HG03159 (cell line): ENCODE measurements at regions not wholly inside any gene's neighbourhood (a gene's known extent, or its start where the extent isn't known, plus 50 kb on each side); places are given as distances from the start of the nearest gene placed in this dataset.

Source experiments
- ATAC-seq: cut with Tn5 transposase; IDR thresholded peaks from one replicate; pipeline ENCODE4 v1.9.1; 2021; ENCODE audit warnings: mild to moderate bottlenecking, moderate library complexity; ENCODE audit not compliant: unreplicated experiment

GRCh38 chr20:22438346-22438745 is 146.0 kb downstream of the FOXA2 start:
- ATAC-seq: no peak

GRCh38 chr20:22437354-22437753 is 147.0 kb downstream of the FOXA2 start:
- no peak for ATAC-seq

DNA sequence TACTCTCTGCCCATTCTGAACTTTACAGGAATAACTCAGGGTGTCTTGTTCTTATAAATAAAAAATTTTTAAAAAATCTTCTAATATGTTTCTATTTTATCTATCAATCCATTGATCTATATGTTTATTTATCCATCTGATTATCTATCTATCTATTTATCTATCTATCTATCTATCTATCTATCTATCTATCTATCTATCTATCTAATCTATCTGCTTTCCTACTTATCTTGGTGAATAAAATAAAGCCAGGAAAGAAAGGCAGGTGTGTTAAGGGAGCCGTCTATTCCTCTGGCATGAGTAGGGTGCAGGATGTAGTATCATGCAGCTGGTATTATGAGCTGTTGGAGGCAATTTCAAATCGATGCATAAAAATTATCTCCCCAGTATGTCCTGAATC is 153.0 kb downstream of the FOXA2 start:
- no peak for ATAC-seq

DNA sequence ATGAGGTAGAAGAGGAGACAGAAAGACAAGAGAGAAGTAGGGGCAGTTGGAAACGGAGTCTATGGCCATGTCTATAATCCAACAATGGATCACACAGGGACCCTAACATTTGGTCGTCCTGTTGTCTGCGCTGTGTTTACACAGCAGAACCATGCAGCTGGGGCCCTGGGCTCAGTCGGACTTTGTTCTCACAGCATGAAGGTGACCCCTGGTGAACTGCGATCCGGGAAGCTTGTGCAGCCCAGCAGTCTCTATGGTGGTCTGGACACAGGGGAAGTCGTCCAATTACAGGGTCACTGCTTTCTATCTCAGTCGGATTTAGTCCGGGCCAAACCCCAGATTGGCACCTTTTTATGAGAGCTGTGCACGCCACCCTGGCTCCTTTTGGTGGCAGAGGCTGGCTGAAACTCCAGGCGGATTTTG is 153.6 kb downstream of the FOXA2 start:
- no peak for ATAC-seq

DNA sequence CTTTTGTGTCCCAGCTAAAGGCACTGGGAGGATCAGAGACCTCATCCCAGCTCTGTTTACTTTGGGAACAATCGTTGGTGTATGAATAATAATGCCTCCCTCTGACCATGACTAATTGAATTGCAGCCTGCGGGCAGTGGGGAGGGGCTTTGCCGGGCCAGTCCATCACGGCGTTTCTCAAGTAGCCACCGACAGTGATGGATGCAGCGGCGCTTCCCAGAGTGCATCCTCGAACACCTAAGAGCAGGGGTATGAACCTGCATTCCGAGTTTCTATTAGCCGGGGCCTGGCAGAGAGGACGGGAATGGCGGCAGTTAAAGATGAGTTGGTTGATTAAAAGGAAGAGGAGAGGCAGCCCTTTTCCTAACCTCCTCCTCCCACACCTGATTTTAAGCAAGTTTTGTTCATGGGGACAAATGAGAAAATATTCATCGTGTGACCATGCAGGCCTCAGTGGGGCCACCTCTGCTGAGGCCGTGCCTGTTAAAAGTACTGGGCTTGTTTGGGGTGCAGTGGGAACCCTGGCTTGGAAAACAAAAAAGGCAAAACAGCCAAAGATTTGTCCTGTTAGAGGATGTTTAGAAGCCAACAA is 154.1 kb downstream of the FOXA2 start:
- ATAC-seq: no peak

DNA sequence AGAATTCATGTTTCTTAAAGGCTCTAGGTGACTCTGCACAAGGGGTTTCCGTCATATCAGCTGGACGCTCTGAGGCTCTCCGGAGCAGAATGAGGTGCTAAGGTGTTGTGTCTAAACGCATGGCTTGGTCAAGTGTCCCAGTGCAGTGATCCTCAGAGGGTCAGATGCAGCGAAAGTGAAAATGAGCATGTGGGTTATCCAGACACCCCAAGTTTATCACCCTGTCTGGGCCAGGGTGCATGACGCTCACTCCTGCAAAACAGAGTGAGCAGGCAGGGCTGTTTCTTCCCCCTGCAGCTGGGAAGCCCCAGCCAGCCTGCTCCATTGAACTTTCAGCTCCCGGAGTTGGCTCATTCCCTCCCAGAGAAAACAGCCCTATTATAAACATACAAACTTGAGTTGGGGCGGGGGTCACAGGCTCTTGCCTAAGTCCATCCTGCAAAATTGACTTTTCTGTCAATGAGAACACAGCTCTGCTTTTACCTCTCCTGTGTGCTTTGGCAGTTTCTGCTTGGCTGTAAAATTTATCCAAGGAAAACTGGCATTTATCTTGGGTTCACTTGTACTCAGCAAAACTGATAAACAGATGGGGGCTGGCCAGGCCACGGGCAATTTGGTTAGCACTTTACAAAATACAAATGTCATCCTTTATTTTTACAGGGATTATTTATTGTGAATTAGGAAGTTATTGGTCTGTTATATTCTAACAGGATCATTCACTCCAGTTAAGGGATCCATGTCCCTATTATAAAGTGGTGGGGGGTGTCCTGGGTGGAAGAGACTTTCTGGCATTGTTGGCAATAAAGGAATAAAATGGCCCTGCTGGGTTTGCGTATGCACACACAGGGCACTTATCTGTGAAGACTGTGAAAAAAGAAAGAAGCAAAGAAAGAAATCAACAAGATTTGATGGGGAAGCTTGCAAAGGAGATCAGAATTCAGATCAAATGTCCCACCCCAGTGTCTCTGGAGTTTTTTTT is 154.9 kb downstream of the FOXA2 start:
- ATAC-seq: no peak

DNA sequence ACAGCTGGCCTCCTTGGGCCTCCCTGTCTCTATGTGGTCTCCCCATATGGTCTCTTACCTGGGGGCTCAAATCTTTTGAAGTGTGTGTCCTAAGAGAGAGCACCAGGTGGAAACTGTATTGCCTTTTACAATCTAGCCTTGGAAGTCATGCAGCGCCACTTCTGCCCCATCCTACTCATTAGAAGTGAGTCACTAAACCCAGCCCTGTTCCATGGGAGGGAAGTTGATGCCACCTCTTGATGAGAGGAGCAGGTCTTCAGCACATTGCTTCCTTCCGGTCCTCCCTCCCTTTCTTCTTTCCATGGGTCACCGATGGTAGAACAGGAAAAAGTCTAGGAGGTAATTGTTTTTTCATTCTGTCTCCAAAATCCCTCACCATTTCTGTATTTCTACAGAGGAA is 156.3 kb downstream of the FOXA2 start:
- ATAC-seq: no peak

DNA sequence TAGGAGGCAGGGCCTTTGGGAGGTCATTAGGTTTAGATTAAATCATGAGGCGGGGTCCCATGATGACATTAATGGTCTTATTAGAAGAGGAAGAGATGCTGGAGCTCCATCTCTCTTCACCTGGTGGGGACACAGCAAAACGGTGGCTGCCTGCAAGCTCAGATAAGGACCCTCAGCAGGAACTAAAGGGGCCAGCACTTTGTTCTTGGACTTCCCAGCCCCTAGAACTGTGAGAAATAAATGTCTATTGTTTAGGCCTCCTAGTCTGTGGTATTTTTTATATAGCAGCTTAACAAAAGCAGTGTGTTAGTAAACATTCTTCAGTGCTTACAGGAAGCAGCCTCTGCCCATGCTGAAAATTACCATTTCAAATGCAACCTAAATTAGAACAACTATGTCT is 157.6 kb downstream of the FOXA2 start:
- ATAC-seq: no peak

GRCh38 chr20:22425344-22426295 is 158.8 kb downstream of the FOXA2 start:
- no peak for ATAC-seq

DNA sequence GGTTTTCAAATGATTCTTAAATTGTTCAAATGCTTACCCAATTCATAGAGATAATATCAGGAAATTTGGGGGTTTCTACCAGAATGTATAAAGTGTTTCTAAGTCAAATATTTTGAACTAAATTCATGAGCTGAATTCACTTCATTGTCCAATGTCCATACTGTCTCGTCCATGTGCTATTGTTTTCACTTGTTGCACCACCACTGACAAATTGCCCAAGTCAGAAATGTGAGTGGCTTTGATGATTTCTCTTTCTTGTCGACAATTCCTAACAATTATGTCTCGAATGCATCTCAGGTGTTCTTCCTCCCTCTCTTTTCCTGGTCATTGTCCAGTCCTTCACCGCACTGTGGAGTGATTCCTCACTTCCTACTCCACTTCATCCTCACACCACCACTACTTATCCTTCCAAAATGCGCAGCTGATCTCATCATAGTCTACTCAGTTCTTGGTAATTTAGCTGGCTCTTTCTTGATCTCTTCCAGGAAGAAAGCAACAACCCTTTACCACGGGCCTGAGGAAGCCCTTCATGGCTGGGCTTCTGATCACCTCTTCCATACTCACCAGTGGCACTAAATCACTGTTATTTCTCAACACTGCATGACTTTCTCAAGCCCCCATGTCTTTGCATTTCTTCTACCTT is 161.1 kb downstream of the FOXA2 start:
- ATAC-seq: no peak

- ATAC-seq: no peak
Observed at GRCh38 chr20:22420116-22420598, 164.2 kb downstream of the FOXA2 start.

DNA sequence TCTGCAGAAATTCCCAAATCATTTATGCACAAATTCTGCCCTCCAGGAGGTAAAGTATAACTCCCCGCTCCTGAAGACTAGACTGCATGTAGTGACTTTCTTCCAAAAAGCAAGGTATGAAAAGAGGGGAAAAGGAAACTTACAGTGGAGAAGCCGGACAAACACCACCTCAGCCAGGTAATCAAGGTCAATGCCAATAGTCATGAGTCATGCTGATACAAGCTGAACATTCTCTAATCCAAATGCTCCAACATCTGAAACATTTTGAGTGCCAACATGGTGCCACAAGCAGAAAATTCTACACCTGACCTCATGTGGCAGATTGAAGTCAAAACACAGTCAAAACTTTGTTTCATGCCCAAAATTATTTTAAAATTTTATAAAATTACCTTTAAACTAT is 165.6 kb downstream of the FOXA2 start:
- ATAC-seq: no peak

- no peak for ATAC-seq
Observed at GRCh38 chr20:22414305-22414742, 170.0 kb downstream of the FOXA2 start.

GRCh38 chr20:22412977-22413868 is 171.1 kb downstream of the FOXA2 start:
- no peak for ATAC-seq

DNA sequence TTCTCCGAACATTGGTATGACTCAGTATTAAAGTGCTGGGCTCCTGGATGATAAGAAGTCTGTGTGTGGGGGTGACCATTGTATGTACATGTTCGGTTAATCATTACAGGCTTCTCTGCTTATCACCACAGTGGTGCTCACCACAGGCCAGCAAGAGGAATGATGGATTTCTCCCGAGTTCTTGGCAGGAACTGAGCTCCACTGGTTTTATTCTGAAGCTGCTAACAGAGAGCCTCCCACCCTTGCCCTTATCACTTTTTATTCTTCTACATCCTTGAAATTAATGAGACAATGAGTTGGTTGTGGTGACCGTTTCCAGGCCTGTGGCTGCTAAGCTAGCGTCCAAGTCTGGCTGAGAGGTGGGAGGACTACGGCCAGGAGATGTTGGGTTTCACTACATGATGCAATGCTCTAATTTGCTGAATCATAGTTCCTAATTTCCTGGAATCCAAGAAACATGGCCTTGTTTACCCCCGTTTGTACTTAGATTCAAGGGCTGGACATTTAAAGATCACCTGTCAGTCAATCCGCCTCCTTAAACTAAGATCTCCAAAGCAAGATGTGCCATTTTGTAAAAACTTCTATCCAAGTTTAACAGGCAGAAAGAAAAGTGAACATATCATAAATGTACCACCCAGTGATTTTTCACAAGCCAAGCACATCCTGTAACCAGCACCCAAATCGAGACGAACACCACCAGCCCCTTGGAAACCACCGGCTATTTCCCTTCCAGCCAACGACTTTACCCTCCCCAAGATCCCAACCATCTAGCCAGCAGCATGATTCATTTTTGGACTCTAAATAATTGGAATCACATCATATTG is 172.5 kb downstream of the FOXA2 start:
- no peak for ATAC-seq

DNA sequence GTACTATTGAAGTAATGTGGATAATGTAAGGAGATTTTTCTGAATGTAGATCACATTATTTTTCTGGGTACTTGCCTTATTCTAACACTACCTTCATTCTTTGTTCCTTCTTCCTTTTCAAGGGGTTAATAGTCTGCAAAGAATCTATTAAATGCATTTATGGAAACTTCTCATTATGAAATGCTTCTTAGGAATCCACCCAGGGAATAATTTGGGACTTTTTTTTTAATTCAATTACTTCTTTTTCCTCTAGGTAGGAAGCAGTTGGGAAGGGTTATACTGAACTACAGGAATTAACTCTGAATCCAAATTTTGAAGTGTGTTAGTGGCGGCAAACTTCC is 173.1 kb downstream of the FOXA2 start:
- ATAC-seq: no peak

DNA sequence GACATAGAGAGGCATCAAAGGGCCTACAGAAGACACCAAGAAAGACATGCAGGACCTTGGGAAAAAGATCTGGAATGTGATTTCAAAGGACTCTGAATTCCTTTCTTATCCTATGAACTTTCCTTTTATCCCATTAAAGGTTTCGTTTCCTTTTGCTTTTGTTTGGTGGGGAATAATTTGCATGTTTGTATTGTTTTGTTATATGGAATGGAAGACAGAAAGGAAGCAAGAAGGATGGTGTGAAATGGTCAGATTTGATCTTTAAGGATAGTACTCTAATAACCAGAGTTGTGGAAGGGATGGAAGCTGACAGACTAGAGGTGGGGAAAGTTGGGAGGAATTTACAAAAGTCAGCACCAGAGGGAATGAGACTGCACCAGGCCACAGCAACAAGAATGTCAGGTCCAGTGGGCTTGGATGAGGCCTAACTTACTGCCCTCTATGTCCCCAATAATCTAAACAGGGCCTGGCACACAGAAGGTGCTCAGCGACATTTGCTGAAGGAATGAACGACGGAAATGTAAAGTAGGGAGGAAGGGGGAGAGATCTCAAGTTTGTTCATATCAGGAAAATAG is 173.7 kb downstream of the FOXA2 start:
- ATAC-seq: no peak
